ENCODE measurements at regions not wholly inside any gene's neighbourhood (a gene's known extent, or its start where the extent isn't known, plus 50 kb on each side); places are given as distances from the start of the nearest gene placed in this dataset.

- TF ChIP-seq, protein P1, sequence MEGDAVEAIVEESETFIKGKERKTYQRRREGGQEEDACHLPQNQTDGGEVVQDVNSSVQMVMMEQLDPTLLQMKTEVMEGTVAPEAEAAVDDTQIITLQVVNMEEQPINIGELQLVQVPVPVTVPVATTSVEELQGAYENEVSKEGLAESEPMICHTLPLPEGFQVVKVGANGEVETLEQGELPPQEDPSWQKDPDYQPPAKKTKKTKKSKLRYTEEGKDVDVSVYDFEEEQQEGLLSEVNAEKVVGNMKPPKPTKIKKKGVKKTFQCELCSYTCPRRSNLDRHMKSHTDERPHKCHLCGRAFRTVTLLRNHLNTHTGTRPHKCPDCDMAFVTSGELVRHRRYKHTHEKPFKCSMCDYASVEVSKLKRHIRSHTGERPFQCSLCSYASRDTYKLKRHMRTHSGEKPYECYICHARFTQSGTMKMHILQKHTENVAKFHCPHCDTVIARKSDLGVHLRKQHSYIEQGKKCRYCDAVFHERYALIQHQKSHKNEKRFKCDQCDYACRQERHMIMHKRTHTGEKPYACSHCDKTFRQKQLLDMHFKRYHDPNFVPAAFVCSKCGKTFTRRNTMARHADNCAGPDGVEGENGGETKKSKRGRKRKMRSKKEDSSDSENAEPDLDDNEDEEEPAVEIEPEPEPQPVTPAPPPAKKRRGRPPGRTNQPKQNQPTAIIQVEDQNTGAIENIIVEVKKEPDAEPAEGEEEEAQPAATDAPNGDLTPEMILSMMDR (conservative IDR thresholded peaks at IDR 0.05; ENCODE audit: low read depth, low read length): no peak
- no peak for TF ChIP-seq EZH2 (IDR thresholded peaks at IDR 0.05; ENCODE audit: low read length, unreplicated experiment)
- TF ChIP-seq EZH2phosphoT487 (IDR thresholded peaks at IDR 0.05; ENCODE audit: borderline replicate concordance, low read length): no peak
These were observed 72.7 kb upstream of the BOD1L1 start for GRCh38 chr4:13700021-13700857.
